Neural progenitor cell (in vitro differentiated cells): ENCODE measurements at regions not wholly inside any gene's neighbourhood (a gene's known extent, or its start where the extent isn't known, plus 50 kb on each side); places are given as distances from the start of the nearest gene placed in this dataset.

ENCODE experiments used
- CTCF ChIP-seq: fragments of 200-600 bp; sonication (generic); IDR thresholded peaks from 2 replicates; pipeline ENCODE4 v1.5.1; 2017; ENCODE audit warnings: antibody characterized with exemption, mild to moderate bottlenecking
- EZH2 ChIP-seq: fragments of 200-600 bp; sonication (generic); IDR thresholded peaks from 2 replicates; pipeline ENCODE4 v1.6.1; 2017; ENCODE audit warnings: antibody characterized with exemption, mild to moderate bottlenecking, moderate library complexity
- EZH2phosphoT487 ChIP-seq: fragments of 200-600 bp; sonication (generic); IDR thresholded peaks from 2 replicates; pipeline ENCODE4 v1.6.1; 2017; ENCODE audit warnings: antibody characterized with exemption

- TF ChIP-seq CTCF: no peak
- TF ChIP-seq EZH2: no peak
- TF ChIP-seq EZH2phosphoT487: no peak
These were observed 200.1 kb upstream of the CAMK1G start for GRCh38 chr1:209383422-209383821.
